ENCODE measurements at regions not wholly inside any gene's neighbourhood (a gene's known extent, or its start where the extent isn't known, plus 50 kb on each side); places are given as distances from the start of the nearest gene placed in this dataset.

DNA sequence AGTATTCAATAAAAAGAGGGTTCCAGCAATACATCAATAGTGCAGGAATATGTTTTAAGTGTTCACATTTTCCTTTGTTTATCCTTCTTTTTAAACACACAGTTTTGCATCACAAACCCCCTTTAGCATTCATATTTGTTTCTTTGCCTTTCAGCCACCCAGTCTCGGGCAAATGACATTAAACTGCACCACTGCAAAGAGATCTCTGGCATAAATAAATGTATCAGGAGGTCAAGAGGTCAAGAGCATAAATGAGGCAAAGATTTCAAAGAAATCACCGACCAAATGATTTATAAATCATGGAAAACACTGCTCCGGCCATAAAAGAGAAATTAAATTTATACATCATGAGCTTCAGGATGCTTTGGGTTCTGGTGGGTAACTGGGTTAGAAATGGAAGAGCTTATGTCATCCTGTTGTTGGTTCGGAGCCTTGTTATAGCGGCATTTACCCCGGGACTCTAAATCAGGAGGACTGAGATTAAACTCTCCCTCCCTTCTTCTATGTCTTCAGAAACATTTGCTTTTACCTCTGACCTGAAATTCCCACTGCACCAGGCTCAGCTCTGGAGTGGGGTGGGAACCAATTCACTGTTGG lies 449.6 kb upstream of the CLINT1 start:
- H3K4me1 ChIP-seq (ENCODE audit: control insufficient read depth, insufficient read depth, low read length), result peaks cover 2% of the 10 kb centered on the region
- no peak overlapping the region for H3K27ac ChIP-seq (ENCODE audit: low read length)
- no peaks in the 10 kb centered on the region for H3K27me3 ChIP-seq (ENCODE audit: control insufficient read depth, insufficient read depth, low read length)
- WGBS (ENCODE audit: insufficient coverage, insufficient read length), result no CpG with 5 or more reads among the region's 6 CpGs
- H3K36me3 ChIP-seq (ENCODE audit: control insufficient read depth, insufficient read depth, low read length), result no peaks in the 10 kb centered on the region
- H3K4me3 ChIP-seq (ENCODE audit: low read length), result no peak overlapping the region
- H3K9me3 ChIP-seq (ENCODE audit: control insufficient read depth, insufficient read depth, low read length), result no peaks in the 10 kb centered on the region
- no peak for DNase-seq (ENCODE audit: low read depth, low spot score)

GRCh38 chr5:158305861-158306260 lies 446.9 kb upstream of the CLINT1 start:
- H3K4me1 ChIP-seq (ENCODE audit: control insufficient read depth, insufficient read depth, low read length), result no peaks in the 10 kb centered on the region; the same call in 1 of the 2 replicates
- no peaks in the 10 kb centered on the region for H3K9me3 ChIP-seq (ENCODE audit: control insufficient read depth, insufficient read depth, low read length)
- no peak for DNase-seq (ENCODE audit: low read depth, low spot score)
- no CpG with 5 or more reads among the region's 1 CpG for WGBS (ENCODE audit: insufficient coverage, insufficient read length)
- H3K4me3 ChIP-seq (ENCODE audit: low read length), result no peak overlapping the region
- H3K27ac ChIP-seq (ENCODE audit: low read length), result no peak overlapping the region
- no peaks in the 10 kb centered on the region for H3K36me3 ChIP-seq (ENCODE audit: control insufficient read depth, insufficient read depth, low read length)
- no peaks in the 10 kb centered on the region for H3K27me3 ChIP-seq (ENCODE audit: control insufficient read depth, insufficient read depth, low read length)

DNA sequence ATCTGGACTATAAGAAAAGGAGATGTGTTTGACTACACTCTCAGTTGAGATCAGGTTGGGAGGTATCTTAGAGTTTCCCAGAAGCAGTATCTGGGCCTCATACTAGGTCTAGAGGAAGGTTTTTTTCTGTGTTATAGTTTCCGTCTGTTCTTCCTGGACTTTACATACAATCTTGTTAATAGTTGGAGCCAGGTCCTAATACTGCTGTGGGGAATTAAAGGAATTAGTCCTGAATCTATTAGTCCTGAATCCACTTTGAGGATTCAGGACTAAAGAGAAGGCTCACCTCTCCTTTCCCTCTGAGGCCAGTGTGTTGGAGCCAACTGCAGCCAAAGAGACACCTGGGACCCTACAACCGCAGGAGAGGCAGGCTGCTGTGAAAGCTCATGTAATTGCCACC lies 445.7 kb upstream of the CLINT1 start:
- Histone ChIP-seq H3K4me3 (ENCODE audit: low read length) (no peak overlapping the region), H3K27me3 (ENCODE audit: control insufficient read depth, insufficient read depth, low read length) (no peaks in the 10 kb centered on the region), H3K9me3 (ENCODE audit: control insufficient read depth, insufficient read depth, low read length) (no peaks in the 10 kb centered on the region), H3K27ac (ENCODE audit: low read length) (no peak overlapping the region), H3K4me1 (ENCODE audit: control insufficient read depth, insufficient read depth, low read length) (no peaks in the 10 kb centered on the region; the same call in 1 of the 2 replicates), H3K36me3 (ENCODE audit: control insufficient read depth, insufficient read depth, low read length) (no peaks in the 10 kb centered on the region)
- no CpG with 5 or more reads among the region's 2 CpGs for WGBS (ENCODE audit: insufficient coverage, insufficient read length)
- no peak for DNase-seq (ENCODE audit: low read depth, low spot score)

DNA sequence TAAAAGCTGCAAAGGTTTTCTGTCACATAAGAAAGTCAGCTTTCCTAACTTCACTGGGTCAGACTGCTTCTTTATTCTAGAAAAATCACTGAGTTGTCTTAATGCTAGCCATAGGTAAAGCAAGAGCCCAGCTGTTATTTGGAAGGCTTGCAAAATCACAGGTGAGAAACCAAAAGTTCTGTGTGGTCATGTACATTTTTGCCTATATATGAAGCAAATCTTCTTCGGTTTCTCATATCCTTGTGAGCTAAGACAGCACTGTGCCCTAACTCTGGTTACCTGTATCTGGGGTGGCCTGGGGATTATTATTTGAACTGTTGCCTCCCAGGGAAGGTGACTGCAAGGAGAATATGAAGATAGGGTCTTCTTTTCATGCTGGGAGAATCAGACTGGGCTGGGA lies 444.9 kb upstream of the CLINT1 start:
- Histone ChIP-seq H3K4me3 (ENCODE audit: low read length) (no peak overlapping the region), H3K27ac (ENCODE audit: low read length) (no peak overlapping the region), H3K27me3 (ENCODE audit: control insufficient read depth, insufficient read depth, low read length) (no peaks in the 10 kb centered on the region), H3K36me3 (ENCODE audit: control insufficient read depth, insufficient read depth, low read length) (no peaks in the 10 kb centered on the region), H3K9me3 (ENCODE audit: control insufficient read depth, insufficient read depth, low read length) (no peaks in the 10 kb centered on the region), H3K4me1 (ENCODE audit: control insufficient read depth, insufficient read depth, low read length) (no peaks in the 10 kb centered on the region; the same call in 1 of the 2 replicates)
- DNase-seq (ENCODE audit: low read depth, low spot score), result no peak
- WGBS (ENCODE audit: insufficient coverage, insufficient read length), result no CpG with 5 or more reads among the region's 1 CpG

DNA sequence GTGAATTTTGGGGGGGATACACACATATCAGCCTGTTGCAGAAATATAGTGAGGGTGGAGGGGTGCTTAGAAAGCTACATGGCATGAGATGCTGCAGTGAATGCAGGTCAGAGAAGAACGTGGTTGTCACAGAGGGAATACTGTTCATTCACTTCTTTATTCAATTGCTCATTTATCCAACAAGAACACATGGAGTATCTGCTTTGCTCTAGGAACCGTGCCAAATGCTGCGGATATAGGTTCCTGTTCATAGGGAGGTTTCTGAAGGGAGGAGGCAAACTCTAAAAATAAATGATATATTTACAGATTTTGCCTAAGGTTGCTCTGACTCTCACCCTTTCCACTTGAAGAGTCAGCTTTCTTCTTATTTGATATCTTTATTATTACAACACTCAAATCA lies 444.3 kb upstream of the CLINT1 start:
- Histone ChIP-seq H3K4me1 (ENCODE audit: control insufficient read depth, insufficient read depth, low read length) (no peaks in the 10 kb centered on the region; the same call in 1 of the 2 replicates), H3K36me3 (ENCODE audit: control insufficient read depth, insufficient read depth, low read length) (no peaks in the 10 kb centered on the region)
- no CpG with 5 or more reads among the region's 3 CpGs for WGBS (ENCODE audit: insufficient coverage, insufficient read length)

GRCh38 chr5:158302029-158302428 lies 443.1 kb upstream of the CLINT1 start:
- Histone ChIP-seq H3K27ac (ENCODE audit: low read length) (no peak overlapping the region), H3K4me1 (ENCODE audit: control insufficient read depth, insufficient read depth, low read length) (no peaks in the 10 kb centered on the region; the same call in 1 of the 2 replicates), H3K36me3 (ENCODE audit: control insufficient read depth, insufficient read depth, low read length) (no peaks in the 10 kb centered on the region), H3K4me3 (ENCODE audit: low read length) (no peak overlapping the region), H3K27me3 (ENCODE audit: control insufficient read depth, insufficient read depth, low read length) (no peaks in the 10 kb centered on the region), H3K9me3 (ENCODE audit: control insufficient read depth, insufficient read depth, low read length) (no peaks in the 10 kb centered on the region)
- no peak for DNase-seq (ENCODE audit: low read depth, low spot score)
- no CpG with 5 or more reads among the region's 2 CpGs for WGBS (ENCODE audit: insufficient coverage, insufficient read length)

More for the DNA sequence above, 444.3 kb upstream of the CLINT1 start:
- Histone ChIP-seq H3K27ac (ENCODE audit: low read length) (no peak overlapping the region), H3K4me3 (ENCODE audit: low read length) (no peak overlapping the region), H3K9me3 (ENCODE audit: control insufficient read depth, insufficient read depth, low read length) (no peaks in the 10 kb centered on the region), H3K27me3 (ENCODE audit: control insufficient read depth, insufficient read depth, low read length) (no peaks in the 10 kb centered on the region)
- no peak for DNase-seq (ENCODE audit: low read depth, low spot score)

DNA sequence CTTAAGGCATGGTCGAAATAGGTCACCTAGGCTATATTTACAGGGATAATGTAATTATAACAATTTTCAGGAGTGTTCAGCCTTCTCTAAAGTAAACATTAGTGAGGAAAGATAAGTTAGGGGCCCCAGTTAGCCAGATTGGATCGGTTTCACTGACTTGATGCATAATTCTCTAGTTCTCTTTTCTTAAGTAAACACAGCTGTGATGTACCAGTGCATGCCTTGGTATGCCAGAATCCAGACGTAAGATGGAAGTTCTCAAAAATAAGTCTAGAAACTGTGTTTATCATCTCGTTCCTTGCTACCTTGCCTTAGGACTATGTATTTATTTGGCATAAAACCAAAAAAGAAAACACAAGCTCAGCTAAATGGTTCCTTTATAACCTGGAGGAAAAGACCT lies 442.2 kb upstream of the CLINT1 start:
- Histone ChIP-seq H3K27me3 (ENCODE audit: control insufficient read depth, insufficient read depth, low read length) (no peaks in the 10 kb centered on the region), H3K4me3 (ENCODE audit: low read length) (no peak overlapping the region), H3K27ac (ENCODE audit: low read length) (no peak overlapping the region), H3K4me1 (ENCODE audit: control insufficient read depth, insufficient read depth, low read length) (no peaks in the 10 kb centered on the region; the same call in 1 of the 2 replicates), H3K9me3 (ENCODE audit: control insufficient read depth, insufficient read depth, low read length) (no peaks in the 10 kb centered on the region), H3K36me3 (ENCODE audit: control insufficient read depth, insufficient read depth, low read length) (no peaks in the 10 kb centered on the region)
- no CpG with 5 or more reads among the region's 4 CpGs for WGBS (ENCODE audit: insufficient coverage, insufficient read length)
- no peak for DNase-seq (ENCODE audit: low read depth, low spot score)

DNA sequence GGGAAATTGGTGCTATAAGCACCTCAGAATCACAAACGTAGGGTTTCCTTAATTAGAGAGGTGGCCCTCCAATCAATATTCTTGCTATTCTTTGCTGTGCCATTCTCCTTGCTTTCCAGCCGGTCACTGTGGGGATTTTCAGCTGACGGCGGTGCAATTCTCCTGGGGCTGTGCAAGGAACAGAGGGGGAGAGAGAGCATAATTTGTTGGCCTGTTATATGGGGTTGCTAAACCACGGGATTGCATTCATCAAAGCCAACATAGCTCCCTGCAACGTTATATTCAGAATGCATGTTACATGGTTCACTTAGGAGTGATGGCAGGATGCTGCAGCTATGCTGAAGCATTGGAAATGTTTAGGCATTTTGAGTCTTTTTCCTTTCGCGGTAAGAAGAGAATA lies 441.3 kb upstream of the CLINT1 start:
- WGBS (ENCODE audit: insufficient coverage, insufficient read length), result no CpG with 5 or more reads among the region's 8 CpGs
- Histone ChIP-seq H3K36me3 (ENCODE audit: control insufficient read depth, insufficient read depth, low read length) (no peaks in the 10 kb centered on the region), H3K9me3 (ENCODE audit: control insufficient read depth, insufficient read depth, low read length) (no peaks in the 10 kb centered on the region), H3K27me3 (ENCODE audit: control insufficient read depth, insufficient read depth, low read length) (no peaks in the 10 kb centered on the region), H3K4me1 (ENCODE audit: control insufficient read depth, insufficient read depth, low read length) (no peaks in the 10 kb centered on the region), H3K4me3 (ENCODE audit: low read length) (no peak overlapping the region), H3K27ac (ENCODE audit: low read length) (no peak overlapping the region)
- no peak for DNase-seq (ENCODE audit: low read depth, low spot score)

- Histone ChIP-seq H3K27ac (ENCODE audit: low read length) (no peak overlapping the region), H3K4me3 (ENCODE audit: low read length) (no peak overlapping the region), H3K4me1 (ENCODE audit: control insufficient read depth, insufficient read depth, low read length) (no peaks in the 10 kb centered on the region), H3K36me3 (ENCODE audit: control insufficient read depth, insufficient read depth, low read length) (no peaks in the 10 kb centered on the region), H3K9me3 (ENCODE audit: control insufficient read depth, insufficient read depth, low read length) (no peaks in the 10 kb centered on the region), H3K27me3 (ENCODE audit: control insufficient read depth, insufficient read depth, low read length) (no peaks in the 10 kb centered on the region)
- no peak for DNase-seq (ENCODE audit: low read depth, low spot score)
Measured at GRCh38 chr5:158297002-158297527, 438.1 kb upstream of the CLINT1 start.

- Histone ChIP-seq H3K27me3 (ENCODE audit: control insufficient read depth, insufficient read depth, low read length) (no peaks in the 10 kb centered on the region), H3K4me3 (ENCODE audit: low read length) (no peak overlapping the region), H3K36me3 (ENCODE audit: control insufficient read depth, insufficient read depth, low read length) (no peaks in the 10 kb centered on the region), H3K9me3 (ENCODE audit: control insufficient read depth, insufficient read depth, low read length) (no peaks in the 10 kb centered on the region), H3K4me1 (ENCODE audit: control insufficient read depth, insufficient read depth, low read length) (no peaks in the 10 kb centered on the region), H3K27ac (ENCODE audit: low read length) (no peak overlapping the region)
- no peak for DNase-seq (ENCODE audit: low read depth, low spot score)
- no CpG with 5 or more reads among the region's 6 CpGs for WGBS (ENCODE audit: insufficient coverage, insufficient read length)
Measured at GRCh38 chr5:158294701-158295100, 435.8 kb upstream of the CLINT1 start.

DNA sequence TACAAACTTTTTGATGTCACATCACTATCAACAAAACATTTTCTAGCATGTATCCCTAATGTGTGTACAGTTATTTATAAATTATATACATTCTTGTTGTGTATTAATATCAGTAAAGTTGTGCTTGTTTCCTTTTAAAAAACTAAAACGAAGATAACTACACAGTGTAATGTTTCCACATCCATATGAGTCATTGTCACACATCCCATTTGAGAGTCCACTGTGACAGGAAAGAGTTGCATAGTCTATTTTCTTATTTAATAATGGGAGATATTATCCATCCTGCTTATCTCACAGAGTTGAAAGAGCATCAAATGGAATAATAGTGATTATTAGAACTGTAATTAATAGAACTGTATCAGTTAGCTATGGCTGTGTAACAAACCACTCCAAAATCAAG lies 434.0 kb upstream of the CLINT1 start:
- no CpG with 5 or more reads among the region's 1 CpG for WGBS (ENCODE audit: insufficient coverage, insufficient read length)
- H3K27me3 ChIP-seq (ENCODE audit: control insufficient read depth, insufficient read depth, low read length), result no peaks in the 10 kb centered on the region
- H3K36me3 ChIP-seq (ENCODE audit: control insufficient read depth, insufficient read depth, low read length), result no peaks in the 10 kb centered on the region
- no peaks in the 10 kb centered on the region for H3K9me3 ChIP-seq (ENCODE audit: control insufficient read depth, insufficient read depth, low read length)
- DNase-seq (ENCODE audit: low read depth, low spot score), result no peak
- no peak overlapping the region for H3K27ac ChIP-seq (ENCODE audit: low read length)
- no peaks in the 10 kb centered on the region for H3K4me1 ChIP-seq (ENCODE audit: control insufficient read depth, insufficient read depth, low read length)
- no peak overlapping the region for H3K4me3 ChIP-seq (ENCODE audit: low read length)

Measured in iPS DF 6.9 (cell line).